AG08395 (cell line): ENCODE measurements at regions not wholly inside any gene's neighbourhood (a gene's known extent, or its start where the extent isn't known, plus 50 kb on each side); places are given as distances from the start of the nearest gene placed in this dataset.

Experiments
- DNase-seq: peaks from one replicate; pipeline ENCODE4 v3.0.0; 2012; ENCODE audit warnings: mixed read lengths, low spot score

DNA sequence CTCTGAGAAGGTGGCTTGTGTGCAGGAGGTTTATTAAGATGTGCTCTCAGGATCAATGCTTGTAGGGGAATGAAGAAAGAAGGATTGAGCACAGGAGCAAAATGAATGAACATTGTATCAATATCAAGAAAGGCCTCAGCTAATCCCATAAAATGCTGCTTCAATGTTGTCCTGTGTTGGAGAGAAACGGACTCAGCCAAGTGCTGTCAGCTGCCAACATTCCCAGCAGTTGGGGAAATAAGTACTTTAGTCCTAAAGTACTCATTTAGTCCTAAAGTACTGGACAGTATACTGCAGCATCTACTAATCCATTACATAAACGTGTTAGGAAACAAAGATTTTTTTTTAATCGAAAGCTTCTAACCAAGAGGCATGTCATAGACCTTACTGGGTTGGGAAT lies 255.9 kb downstream of the SEC23A start:
- no peak for DNase-seq

DNA sequence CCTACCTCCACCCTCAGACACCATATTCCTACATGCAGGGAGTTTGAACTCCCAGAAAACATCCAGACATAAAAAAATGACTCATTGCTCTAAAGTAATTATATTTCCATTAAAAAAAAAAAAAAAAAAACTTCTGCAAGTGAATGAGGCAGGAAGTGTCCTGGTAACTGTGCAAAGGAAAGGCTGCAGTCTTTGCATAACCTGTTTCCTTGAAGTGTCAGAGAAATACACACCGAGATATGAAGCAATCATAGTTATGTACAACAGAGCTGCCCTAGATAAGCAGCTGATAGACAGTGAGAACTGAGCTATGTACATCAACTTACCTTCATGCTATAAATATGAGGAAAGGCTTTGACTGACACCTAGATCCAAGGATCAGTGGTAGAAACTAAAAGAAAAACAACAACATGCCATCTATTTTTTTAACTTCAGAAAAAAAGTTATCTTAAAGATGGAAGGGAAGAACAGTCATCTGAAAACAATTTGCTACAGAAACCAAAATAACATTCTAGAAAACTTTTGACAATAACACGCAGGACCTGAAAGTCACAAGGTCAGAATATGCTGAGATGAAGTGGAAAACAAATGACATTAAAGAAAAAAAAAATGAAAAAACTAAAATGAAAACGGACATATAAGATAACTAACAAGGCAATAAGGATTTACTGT lies 263.2 kb downstream of the SEC23A start:
- DNase-seq, result no peak

DNA sequence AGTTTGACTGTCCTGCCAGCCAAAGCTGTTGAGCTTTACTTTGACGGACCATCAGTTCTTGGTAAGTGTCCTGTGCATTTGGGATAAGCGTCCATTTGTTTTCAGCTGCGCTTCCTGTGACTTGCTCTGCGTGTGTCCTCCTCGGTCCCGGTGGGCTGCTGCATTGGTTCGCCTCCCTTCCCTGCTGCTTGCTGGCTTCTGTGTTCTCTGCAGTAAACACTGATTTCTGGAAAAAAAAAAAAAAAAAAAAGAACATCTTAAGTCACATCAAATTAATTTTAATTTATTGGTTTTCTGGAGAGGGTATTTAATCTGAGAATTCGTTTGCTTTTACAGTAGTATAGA lies 264.1 kb downstream of the SEC23A start:
- DNase-seq, result no peak

DNA sequence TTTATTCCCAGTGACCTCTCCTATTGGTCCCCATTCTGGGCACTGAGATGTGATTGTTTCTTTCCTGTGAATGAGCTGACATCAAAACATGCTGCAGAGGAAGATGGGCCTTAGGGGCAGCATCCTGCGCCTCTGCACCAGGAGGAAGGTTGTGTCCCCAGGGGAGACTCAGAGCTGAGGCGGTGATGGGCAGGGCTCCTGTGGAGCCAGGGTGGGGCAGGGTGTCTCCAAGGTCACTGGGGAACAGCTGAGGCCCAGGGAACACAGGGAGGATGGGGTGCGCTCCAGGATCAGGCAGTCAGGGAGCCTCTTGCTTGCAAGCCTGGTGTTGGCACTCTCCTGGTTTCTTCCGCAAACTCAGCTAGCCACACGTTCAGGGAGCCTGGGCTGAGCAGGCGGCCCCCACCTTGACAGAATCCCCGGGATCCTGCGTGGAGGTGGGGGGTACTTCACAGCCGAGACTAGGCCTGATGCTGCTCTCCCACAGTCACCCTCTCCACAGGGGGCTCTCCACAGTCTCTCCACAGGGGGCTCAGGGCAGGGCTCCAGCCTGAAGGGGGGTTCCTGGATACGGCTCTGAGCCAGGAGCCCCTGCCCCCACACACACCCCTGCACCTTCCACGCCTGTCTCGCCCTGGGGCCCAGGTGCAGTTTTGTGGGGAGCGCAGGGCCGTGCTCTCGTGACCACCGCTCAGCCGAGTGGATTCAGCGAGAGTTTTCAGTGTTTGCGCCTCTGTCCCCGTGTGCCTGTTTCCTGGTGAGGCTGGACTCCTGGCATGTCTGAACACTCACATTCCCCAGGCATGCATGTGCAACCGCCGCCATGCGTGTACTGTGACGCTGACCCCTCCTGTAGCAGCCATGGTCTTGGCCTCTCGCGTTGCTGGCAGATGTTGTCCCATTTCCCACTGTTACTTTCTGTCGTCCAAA lies 264.7 kb downstream of the SEC23A start:
- no peak for DNase-seq

DNA sequence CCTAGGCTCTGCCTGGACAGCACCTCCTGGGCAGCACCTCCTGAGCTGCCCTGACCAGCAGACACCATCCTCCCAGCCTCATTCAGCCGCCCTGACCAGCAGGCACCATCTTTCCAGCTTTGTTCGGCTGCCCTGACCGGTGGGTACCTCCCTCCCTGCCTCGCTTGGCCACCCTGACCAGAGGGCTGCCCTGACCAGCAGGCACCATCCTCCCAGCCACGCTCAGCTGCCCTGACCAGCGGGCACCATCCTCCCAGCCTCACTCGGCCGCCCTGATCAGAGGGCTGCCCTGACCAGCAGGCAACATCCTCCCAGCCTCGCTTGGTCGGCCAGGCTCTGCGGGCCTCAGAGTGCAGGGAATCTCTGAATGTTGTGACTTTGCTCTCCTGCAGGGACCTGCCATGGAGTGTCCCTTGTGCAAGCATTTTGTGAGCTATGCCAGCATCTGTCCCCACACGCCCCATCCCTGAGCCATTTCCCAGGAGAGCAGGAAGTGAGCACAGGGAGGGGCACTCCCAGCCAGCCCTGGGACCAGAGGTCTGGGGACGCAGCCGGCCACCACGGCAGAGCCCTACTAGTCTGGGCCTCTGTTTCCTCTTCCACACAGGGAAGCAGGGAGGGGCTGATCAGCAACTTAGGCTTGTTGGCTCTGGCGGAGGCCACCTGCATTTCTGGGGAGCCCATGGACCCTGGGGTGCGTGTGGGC lies 265.5 kb downstream of the SEC23A start:
- no peak for DNase-seq

DNA sequence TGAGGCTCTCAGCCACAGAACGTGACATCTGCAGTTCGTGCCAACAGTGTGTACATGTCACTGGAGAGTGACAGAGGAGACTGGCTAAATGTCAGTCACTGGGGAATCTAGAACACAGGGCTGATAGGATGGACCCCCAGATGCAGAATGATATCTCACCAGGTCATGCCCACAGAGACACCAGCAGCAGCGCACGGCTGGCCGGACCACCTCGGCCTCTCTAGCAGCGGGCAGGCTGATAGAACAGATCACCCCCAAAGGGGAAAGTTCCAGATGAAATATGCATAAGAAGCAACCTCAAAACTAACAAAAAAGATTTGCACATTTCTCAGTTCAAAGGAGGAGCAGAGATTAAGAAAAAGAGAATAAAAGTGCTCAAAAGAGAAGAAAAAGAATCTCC lies 266.5 kb downstream of the SEC23A start:
- DNase-seq, result no peak

DNA sequence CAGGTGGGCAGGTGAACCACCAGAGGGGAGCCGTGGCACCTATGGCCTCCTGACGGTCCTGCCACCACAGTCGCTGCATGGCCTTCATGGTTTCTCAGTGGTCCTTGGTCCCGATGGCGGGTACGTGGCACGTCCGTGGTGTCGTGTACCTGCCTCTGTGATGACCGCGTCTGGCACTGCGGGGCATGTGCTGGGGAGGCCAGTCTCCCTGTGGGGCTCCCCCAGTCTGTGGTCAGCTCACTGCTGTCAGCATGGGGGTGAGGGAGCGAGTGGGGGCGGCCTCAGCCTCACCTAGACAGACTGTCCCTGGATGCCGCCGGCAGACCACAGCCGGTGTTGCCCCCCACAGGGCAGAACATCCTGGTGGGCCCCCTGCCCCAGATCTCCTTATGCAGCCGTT lies 267.2 kb downstream of the SEC23A start:
- no peak for DNase-seq

DNA sequence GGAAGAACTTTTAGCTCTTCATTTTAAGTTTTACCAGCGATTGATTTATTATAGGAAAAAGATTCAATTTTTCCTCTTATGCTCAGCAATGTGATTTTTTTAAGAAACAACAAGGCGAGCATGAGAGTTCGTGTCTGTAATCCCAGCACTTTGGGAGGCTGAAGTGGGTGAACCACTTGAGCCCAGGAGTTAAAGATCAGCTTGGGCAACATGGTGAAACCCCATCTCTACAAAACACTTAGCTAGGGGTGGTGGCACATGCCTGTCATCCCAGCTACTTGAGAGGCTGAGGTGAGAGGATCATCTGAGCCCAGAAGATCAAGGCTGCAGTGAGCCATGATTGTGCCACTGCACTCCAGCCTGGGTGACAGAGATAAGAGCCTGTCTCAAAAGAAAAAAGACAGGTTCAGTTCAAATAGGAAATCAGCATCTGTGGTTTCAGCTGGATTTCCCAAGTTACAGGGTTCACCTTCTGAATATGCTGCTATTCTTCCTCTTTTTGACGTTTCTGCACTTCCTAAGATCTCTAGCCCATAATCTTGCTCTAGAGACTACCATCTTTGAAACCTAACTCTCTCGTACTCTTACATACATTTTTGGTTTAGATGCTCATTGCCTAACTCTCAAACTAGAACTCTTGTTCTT lies 274.7 kb downstream of the SEC23A start:
- DNase-seq, result no peak

DNA sequence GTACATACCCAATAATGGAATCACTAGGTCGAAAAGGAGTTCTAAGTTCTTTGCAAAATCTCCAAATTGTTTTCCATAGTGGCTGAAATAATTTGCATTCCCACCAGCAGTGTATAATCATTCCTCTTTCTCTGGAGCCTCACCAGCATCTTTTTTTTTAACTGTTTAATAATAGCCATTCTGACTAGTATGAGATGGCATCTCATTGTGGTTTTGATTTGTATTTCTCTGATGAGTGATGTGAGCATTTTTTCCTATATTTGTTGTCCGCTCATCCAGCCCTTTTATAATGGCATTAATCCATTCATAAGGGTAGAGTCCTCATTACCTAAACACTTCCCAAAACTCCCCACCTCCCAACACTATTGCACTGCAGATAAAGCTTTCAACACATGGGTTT lies 278.3 kb downstream of the SEC23A start:
- no peak for DNase-seq

DNA sequence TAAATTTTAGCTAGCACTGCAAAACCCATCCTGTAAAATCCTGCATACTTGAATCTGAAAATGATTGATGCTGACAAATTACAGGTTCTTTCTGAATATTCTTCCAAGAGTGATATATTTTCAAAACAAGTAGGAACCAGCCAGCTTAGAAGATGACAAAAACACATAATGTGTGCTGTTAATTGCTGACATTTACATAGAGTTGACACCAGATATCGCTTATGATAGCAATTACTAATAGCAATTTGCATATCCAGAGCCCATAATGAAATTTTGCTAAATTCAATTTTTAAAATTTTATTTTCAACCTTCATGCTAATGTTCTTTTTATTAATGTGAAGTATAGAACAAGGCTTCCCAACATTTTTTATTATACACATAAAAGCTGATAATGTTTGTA lies 284.5 kb downstream of the SEC23A start:
- DNase-seq, result no peak

DNA sequence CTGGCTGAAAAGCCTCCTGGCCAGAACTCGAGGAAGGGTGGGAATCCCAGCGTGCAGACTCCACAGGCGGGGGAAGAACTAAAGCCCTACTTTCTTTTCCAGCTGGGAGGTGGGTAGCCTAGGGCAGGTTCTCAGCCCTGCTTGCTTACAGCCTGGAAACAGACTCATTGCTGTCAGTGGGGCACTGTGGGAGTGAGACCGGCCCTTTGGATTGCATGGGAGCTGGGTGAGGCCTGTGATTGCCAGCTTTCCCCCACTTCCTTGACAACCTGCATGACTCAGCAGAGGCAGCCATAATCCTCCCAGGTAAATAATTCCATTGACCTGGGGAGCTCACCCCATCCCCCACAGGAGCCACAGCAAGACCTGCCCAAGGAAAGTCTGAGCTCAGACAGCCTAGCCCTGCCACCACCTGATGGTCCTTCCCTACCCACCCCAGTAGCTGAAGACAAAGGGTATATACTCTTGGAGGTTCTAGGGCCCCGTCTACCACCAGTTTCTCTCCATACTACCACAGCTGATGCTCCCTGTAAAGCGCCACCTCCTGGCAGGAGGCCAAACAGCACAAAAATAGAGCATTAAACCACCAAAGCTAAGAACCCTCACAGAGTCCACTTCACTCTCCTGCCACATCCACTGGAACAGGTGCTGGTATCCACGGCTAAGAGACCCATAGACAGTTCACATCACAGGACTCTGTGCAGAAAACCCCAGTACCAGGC lies 294.1 kb downstream of the SEC23A start:
- DNase-seq, result no peak

DNA sequence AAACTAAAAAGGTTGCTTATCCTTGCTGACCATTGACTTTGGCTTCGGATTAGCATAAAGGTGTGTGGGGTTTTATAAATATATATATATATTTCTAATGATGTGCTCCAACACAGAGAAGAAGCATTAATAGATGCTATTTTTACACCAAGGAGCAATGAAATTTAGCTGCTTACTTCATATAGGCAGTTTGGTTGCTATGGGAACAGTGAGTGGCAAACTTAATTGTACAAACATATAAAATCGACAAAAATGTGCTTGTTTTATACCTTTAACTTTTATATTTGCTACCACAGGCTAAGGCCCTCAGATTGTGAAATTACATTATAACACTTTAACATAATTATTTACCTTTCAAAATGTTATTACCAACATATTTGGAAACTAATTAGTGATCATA lies 303.4 kb downstream of the SEC23A start:
- no peak for DNase-seq

DNA sequence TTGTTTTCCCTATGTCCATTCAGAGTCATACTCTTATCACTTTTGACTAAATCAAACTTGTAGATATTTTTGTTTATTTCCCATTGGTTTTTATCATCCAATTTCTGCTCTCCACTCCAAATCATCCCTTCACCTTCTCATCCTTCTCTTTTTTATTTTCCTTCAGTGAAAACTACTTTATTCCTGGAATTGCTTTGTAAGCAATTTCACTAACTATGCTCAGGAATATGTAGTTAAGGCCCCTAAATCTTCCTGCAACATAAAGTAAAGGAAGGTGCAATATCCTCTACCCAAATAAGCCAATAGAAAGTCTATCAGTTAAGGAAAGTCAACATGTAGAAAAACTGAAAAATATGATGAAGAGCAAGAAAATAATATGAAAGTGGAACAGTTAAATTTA lies 308.4 kb downstream of the SEC23A start:
- no peak for DNase-seq

DNA sequence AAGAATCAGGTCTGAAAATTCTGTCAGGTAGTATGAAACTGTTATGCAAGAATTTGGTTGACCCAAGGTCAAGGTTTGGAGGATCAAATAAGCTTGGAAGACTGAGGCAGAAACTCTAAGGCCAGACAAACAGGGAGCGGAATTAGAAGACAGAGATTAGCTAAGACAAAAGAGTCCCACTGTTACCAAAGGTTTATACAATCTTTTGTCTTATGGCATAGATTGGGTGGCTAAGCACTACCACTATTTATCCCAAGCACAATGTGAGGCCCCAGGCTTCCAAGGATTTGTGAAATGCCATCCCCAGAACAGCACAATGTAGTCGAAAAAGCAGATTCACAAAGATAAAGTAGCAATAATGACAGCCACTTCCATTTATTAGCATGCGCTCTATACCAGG lies 311.2 kb downstream of the SEC23A start:
- no peak for DNase-seq

DNA sequence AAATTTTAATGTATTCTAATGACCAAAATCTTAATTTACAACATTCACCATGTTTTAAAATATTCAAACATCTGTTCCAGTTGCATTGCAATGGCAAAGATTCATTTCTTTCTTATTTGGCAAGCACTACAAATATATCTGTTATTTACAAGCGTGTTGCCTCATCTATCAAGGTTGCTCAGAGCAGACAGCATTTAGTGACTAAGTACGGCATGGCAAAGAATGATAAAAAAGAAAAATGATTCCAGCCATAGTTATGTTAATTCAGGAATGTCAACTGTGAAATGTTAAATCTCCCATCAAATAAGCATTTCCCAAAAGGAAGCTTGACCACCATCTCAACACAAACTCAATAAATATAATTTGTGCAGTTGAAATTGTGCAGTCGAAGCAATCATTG lies 312.1 kb downstream of the SEC23A start:
- peak; percentile 4 for DNase-seq

DNA sequence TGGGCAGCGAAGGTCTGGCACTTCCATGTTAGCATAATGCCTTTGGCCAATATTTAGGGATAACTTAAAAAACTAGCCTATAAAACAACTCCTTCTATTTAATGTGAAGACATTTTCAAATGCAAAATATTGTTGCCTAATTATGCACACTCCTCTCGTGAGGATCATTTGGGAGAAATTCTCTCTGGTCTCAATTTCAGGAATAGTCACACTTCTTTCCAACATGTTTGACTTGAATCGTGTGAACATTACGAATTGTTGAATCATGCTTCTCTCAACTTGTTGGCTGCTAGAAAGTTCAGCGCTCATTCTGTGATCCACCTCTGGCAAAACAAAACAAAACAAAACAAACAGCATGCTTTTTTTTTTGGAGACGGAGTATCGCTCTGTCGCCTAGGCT lies 313.2 kb downstream of the SEC23A start:
- peak; percentile 4 for DNase-seq

DNA sequence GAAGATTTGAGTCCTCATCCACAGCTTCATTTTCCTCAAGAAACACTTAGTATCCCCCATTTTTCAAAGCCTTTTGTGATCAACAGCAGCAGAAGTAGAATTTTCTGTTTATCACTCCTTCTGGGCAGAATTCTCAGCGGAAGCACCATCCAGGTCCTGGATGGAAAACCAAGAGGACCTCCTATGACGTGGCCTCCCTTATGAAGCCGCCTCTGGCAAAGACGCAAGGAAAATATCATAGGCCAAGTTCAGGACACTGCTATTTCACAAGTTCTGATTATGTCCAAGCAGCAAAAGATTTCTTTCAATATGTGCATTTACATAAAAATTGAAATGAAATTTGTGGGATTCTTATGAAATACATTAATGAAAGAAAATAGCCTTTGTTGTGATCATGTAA lies 315.0 kb downstream of the SEC23A start:
- DNase-seq, result no peak

DNA sequence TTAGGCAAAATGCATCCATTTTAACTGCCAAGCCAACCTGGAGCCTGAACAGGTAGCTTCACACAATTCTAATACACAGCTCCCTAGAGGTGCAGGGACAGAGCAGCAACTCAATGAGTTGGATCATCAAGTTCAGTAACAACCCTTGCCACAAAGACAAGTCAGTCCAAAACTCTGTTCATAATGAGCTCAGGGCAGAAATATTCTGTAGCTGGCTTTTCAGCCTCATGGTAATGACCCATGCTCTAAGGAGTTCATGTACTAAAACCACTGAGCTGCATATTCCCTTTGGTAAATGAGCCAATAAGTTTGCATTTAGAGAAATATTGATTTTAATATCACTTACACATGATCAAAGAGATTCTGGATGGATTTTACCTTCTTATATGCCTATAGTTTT lies 316.1 kb downstream of the SEC23A start:
- DNase-seq, result no peak

DNA sequence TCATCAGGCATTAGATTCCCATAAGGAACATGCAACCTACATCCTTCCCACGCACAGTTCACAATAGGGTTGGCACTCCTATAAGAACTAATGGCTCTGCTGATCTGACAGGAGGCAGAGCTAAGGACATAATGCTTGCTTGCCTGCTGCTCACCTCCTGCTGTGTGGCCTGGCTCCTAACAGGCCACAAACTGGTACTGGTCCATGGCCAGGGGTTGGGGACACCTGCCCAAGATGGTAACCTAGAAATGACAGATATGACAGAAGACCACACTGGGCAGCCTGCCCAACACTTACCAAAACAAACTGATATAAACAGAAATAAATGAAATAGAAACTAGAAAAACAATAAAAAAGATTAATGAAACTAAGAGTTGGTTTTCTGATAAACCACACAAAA lies 325.6 kb downstream of the SEC23A start:
- no peak for DNase-seq

DNA sequence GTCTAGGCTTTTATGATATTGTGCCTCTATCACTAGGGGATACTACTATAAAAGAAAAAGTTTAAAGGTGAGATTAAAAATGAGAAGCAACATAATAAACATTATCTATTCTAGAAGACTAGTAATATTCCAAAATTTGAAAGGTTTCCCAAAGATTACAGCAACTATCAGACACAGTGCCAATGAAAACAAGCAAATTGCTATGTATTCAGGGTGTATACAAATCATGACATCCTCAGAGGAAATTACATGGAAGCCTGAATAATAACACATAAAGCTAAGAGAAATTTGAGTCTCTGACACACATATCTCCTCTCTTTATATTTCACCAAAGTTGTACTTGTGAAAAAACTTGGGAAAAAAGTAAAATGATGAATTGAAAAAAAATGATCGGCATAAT lies 327.0 kb downstream of the SEC23A start:
- DNase-seq, result no peak

DNA sequence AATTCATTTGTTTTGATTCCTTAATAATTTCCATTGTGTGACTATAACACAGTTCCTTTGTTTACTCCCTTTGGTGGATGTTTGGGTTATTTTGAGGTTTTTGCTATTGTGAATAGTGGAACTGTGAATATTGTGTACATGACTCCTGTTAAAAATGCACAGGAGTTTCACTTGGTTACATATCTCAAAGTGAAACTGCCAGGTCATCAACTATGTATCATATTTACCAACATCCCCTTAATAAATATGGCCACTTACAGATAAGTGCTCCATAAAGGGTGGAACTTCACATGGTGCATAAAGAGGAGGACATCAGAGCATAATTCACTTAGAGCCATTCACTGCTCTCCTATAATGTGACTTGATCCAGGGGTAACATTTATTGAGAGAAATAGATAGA lies 328.9 kb downstream of the SEC23A start:
- no peak for DNase-seq

DNA sequence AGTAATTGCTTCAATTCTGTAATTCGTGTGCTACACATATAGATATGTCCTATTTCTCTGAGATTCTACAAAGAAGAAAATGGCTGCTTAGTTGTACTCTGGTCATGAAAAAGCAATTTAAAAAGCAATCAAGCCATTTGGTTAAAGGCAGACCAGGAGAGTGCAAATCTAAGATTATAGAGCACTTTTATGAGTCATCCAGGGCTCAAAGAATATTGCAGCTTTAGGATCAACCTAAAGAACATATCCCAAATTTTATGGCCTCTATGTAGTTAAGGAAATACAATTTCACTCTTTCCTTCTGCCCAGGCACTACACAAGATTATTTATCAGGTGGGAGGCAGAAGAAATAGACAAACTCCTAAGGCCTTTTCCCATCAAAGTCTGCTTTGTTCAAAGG lies 332.8 kb downstream of the SEC23A start:
- no peak for DNase-seq
